ENCODE measurements at regions not wholly inside any gene's neighbourhood (a gene's known extent, or its start where the extent isn't known, plus 50 kb on each side); places are given as distances from the start of the nearest gene placed in this dataset.
"Not testable (repeated sequence)": the region's sequence is repeated elsewhere in the genome, so short reads cannot be mapped to it uniquely, and the experiment has no call there.

GRCh38 chr6:85353012-85353411 is 96.9 kb upstream of the NT5E start:
- no peak for DNase-seq (ENCODE audit: low read depth)
- no peak for TF ChIP-seq CTCF (IDR thresholded peaks at IDR 0.05; ENCODE audit: low read depth, low read length, missing control alignments)
- no peak overlapping the region for H3K4me3 ChIP-seq (ENCODE audit: low read depth, low read length)
- in situ Hi-C loops (cut with HindIII; ENCODE audit: low sequenced_read_pairs) = loop anchor here (5.0 kb wide), 2 partner anchors 104 to 324 kb away; no protein-coding TSS in a partner anchor

GRCh38 chr6:85348643-85349042 is 101.2 kb upstream of the NT5E start:
- no peak for TF ChIP-seq CTCF (IDR thresholded peaks at IDR 0.05; ENCODE audit: low read depth, low read length, missing control alignments)
- in situ Hi-C loops (cut with HindIII; ENCODE audit: low sequenced_read_pairs) = no loop called here
- no peak overlapping the region for H3K4me3 ChIP-seq (ENCODE audit: low read depth, low read length)
- no peak for DNase-seq (ENCODE audit: low read depth)

- DNase-seq (ENCODE audit: low read depth) = no peak
- no peak for TF ChIP-seq CTCF (IDR thresholded peaks at IDR 0.05; ENCODE audit: low read depth, low read length, missing control alignments)
- in situ Hi-C loops (cut with HindIII; ENCODE audit: low sequenced_read_pairs) = no loop called here
- no peak overlapping the region for H3K4me3 ChIP-seq (ENCODE audit: low read depth, low read length)
Observed at GRCh38 chr6:85347812-85348211, 102.1 kb upstream of the NT5E start.

GRCh38 chr6:85346196-85346595 is 103.7 kb upstream of the NT5E start:
- in situ Hi-C loops (cut with HindIII; ENCODE audit: low sequenced_read_pairs) = no loop called here
- no peak for DNase-seq (ENCODE audit: low read depth)
- H3K4me3 ChIP-seq (ENCODE audit: low read depth, low read length) = no peak overlapping the region
- no peak for TF ChIP-seq CTCF (IDR thresholded peaks at IDR 0.05; ENCODE audit: low read depth, low read length, missing control alignments)

GRCh38 chr6:85344996-85345395 is 104.9 kb upstream of the NT5E start:
- no peak for DNase-seq (ENCODE audit: low read depth)
- in situ Hi-C loops (cut with HindIII; ENCODE audit: low sequenced_read_pairs) = no loop called here
- H3K4me3 ChIP-seq (ENCODE audit: low read depth, low read length) = no peak overlapping the region
- TF ChIP-seq CTCF (IDR thresholded peaks at IDR 0.05; ENCODE audit: low read depth, low read length, missing control alignments) = no peak

GRCh38 chr6:85343428-85343827 is 106.5 kb upstream of the NT5E start:
- H3K4me3 ChIP-seq (ENCODE audit: low read depth, low read length) = no peak overlapping the region
- in situ Hi-C loops (cut with HindIII; ENCODE audit: low sequenced_read_pairs) = no loop called here
- DNase-seq (ENCODE audit: low read depth) = no peak
- no peak for TF ChIP-seq CTCF (IDR thresholded peaks at IDR 0.05; ENCODE audit: low read depth, low read length, missing control alignments)

- no peak for DNase-seq (ENCODE audit: low read depth)
- no peak overlapping the region for H3K4me3 ChIP-seq (ENCODE audit: low read depth, low read length)
- in situ Hi-C loops (cut with HindIII; ENCODE audit: low sequenced_read_pairs) = no loop called here
- TF ChIP-seq CTCF (IDR thresholded peaks at IDR 0.05; ENCODE audit: low read depth, low read length, missing control alignments) = no peak
Observed at GRCh38 chr6:85329196-85329595, 120.7 kb upstream of the NT5E start.

GRCh38 chr6:85325811-85326210 is 124.1 kb upstream of the NT5E start:
- in situ Hi-C loops (cut with HindIII; ENCODE audit: low sequenced_read_pairs); DNase-seq (ENCODE audit: low read depth); H3K4me3 ChIP-seq (ENCODE audit: low read depth, low read length): not testable (repeated sequence)

Data from astrocyte of the cerebellum (primary cell).